CD4-positive, alpha-beta T cell treated with Interleukin-4 for 4 hours (primary cell): ENCODE measurements at regions not wholly inside any gene's neighbourhood (a gene's known extent, or its start where the extent isn't known, plus 50 kb on each side); places are given as distances from the start of the nearest gene placed in this dataset.

Experiments used
- DNase-seq: peaks from one replicate; pipeline ENCODE4 v3.0.0-alpha.2; 2020

- no peak for DNase-seq
These were observed 866.7 kb upstream of the GJE1 start for GRCh38 chr6:141265756-141266623.

GRCh38 chr6:141264101-141264500 lies 868.6 kb upstream of the GJE1 start:
- DNase-seq, result no peak

- DNase-seq, result no peak
These were observed 871.1 kb upstream of the GJE1 start for GRCh38 chr6:141261672-141262060.

GRCh38 chr6:141261016-141261671 lies 871.6 kb upstream of the GJE1 start:
- DNase-seq, result no peak

GRCh38 chr6:141260627-141261015 lies 872.1 kb upstream of the GJE1 start:
- no peak for DNase-seq

- DNase-seq, result no peak
These were observed 872.9 kb upstream of the GJE1 start for GRCh38 chr6:141259807-141260206.

- no peak for DNase-seq
These were observed 873.6 kb upstream of the GJE1 start for GRCh38 chr6:141259091-141259490.

GRCh38 chr6:141258516-141258915 lies 874.2 kb upstream of the GJE1 start:
- DNase-seq, result no peak

- DNase-seq, result no peak
These were observed 878.4 kb upstream of the GJE1 start for GRCh38 chr6:141254336-141254735.

- no peak for DNase-seq
These were observed 879.7 kb upstream of the GJE1 start for GRCh38 chr6:141252828-141253608.

- no peak for DNase-seq
These were observed 881.4 kb upstream of the GJE1 start for GRCh38 chr6:141251286-141251685.

- DNase-seq, result no peak
These were observed 884.5 kb upstream of the GJE1 start for GRCh38 chr6:141248021-141248799.

GRCh38 chr6:141244366-141244765 lies 888.4 kb upstream of the GJE1 start:
- DNase-seq, result no peak

GRCh38 chr6:141242957-141243356 lies 889.8 kb upstream of the GJE1 start:
- DNase-seq, result no peak

GRCh38 chr6:141229296-141229695 lies 903.4 kb upstream of the GJE1 start:
- DNase-seq, result no peak

GRCh38 chr6:141218583-141218982 lies 914.1 kb upstream of the GJE1 start:
- DNase-seq, result no peak

- no peak for DNase-seq
These were observed 916.0 kb upstream of the GJE1 start for GRCh38 chr6:141216726-141217125.

- DNase-seq, result no peak
These were observed 920.4 kb upstream of the GJE1 start for GRCh38 chr6:141212296-141212695.

- no peak for DNase-seq
These were observed 920.9 kb upstream of the GJE1 start for GRCh38 chr6:141211845-141212244.

GRCh38 chr6:141210901-141211300 lies 921.8 kb upstream of the GJE1 start:
- no peak for DNase-seq

GRCh38 chr6:141209890-141210289 lies 922.8 kb upstream of the GJE1 start:
- no peak for DNase-seq

- no peak for DNase-seq
These were observed 924.6 kb upstream of the GJE1 start for GRCh38 chr6:141208101-141208500.
